Activated naive CD4-positive, alpha-beta T cell treated with anti-CD3 and anti-CD28 coated beads for 36 hours (primary cell): ENCODE measurements at regions not wholly inside any gene's neighbourhood (a gene's known extent, or its start where the extent isn't known, plus 50 kb on each side); places are given as distances from the start of the nearest gene placed in this dataset.

Experiments
- CTCF ChIA-PET: fragments of 350-600 bp; sonication (Branson Sonifier 250); formaldehyde crosslinking; loops from one replicate; lab custom pipeline; 2021; ENCODE audit warnings: antibody characterized with exemption; lab: Charles Lee
- DNase-seq: peaks from one replicate; pipeline ENCODE4 v3.0.0-alpha.2; 2020
- H3K27ac Mint-ChIP-seq: one replicate; pipeline ENCODE4 v1.8.0; 2021; ENCODE audit warnings: mild to moderate bottlenecking, mixed read lengths
- H3K27me3 Mint-ChIP-seq: one replicate; pipeline ENCODE4 v1.8.0; 2021; ENCODE audit warnings: low read depth, mixed read lengths
- H3K36me3 Mint-ChIP-seq: one replicate; pipeline ENCODE4 v1.8.0; 2021; ENCODE audit warnings: low read depth, mixed read lengths
- H3K4me1 Mint-ChIP-seq: one replicate; pipeline ENCODE4 v1.8.0; 2021; ENCODE audit warnings: low read depth, mixed read lengths
- H3K4me3 Mint-ChIP-seq: one replicate; pipeline ENCODE4 v1.8.0; 2021; ENCODE audit warnings: mild to moderate bottlenecking, moderate library complexity, mixed read lengths
- H3K9me3 Mint-ChIP-seq: one replicate; pipeline ENCODE4 v1.8.0; 2021; ENCODE audit warnings: mixed read lengths
- intact Hi-C: fragments of 100-400 bp; cut with micrococcal nuclease; formaldehyde crosslinking; loops from one replicate; pipeline ENCODE4 v1.15.1; 2023

DNA sequence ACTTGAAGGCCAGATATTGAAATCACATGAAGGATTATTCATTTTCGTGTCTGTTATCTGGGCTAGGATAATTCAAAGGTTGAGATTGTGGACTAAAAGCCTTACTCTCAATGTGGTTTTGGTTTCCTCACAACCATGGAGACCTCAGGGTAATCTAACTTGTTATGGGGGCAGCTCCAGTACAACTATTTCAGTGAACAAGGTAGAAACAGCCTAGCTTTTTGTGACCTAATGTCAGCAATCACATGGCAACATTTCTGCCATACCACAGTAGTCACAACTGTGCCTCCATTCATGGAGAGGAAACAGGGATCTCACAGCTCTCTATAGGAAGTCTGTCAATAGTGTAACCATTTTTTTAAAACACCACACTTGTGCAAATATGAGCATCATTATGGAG is 62.4 kb upstream of the RARB start:
- CTCF ChIA-PET, result no interaction called here
- Mint-ChIP-seq H3K36me3 (no peaks in the 10 kb centered on the region), H3K27ac (no peak overlapping the region), H3K27me3 (no peaks in the 10 kb centered on the region), H3K4me1 (no peaks in the 10 kb centered on the region), H3K9me3 (no peaks in the 10 kb centered on the region), H3K4me3 (no peak overlapping the region)
- no peak for DNase-seq
- intact Hi-C loops, result no loop called here

DNA sequence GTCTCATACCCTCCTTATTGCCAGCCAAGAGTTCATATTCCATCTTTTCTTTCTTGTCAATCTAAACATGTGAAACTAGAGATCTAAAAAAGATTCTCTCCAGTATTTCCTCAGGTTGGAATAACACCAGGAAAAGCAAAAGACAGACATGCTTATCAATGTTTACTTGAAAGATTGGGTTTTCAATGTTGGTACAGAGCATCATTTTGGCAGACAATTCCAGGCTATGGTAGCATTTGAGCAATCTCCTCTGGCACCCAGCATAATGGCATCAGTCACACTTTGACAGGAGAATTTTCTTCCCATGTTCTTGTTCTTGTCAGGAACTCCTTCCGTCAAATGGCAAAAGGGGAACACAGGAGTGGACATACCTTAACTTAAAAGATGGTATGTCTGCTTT is 61.0 kb upstream of the RARB start:
- Mint-ChIP-seq H3K9me3 (no peaks in the 10 kb centered on the region), H3K4me1 (no peaks in the 10 kb centered on the region), H3K4me3 (no peak overlapping the region), H3K36me3 (no peaks in the 10 kb centered on the region), H3K27ac (no peak overlapping the region), H3K27me3 (no peaks in the 10 kb centered on the region)
- intact Hi-C loops, result no loop called here
- DNase-seq, result no peak
- CTCF ChIA-PET, result interaction anchor here (0.6 kb wide), 1 partner anchor 692 kb away, joined by 3 read pairs; no protein-coding TSS in a partner anchor

DNA sequence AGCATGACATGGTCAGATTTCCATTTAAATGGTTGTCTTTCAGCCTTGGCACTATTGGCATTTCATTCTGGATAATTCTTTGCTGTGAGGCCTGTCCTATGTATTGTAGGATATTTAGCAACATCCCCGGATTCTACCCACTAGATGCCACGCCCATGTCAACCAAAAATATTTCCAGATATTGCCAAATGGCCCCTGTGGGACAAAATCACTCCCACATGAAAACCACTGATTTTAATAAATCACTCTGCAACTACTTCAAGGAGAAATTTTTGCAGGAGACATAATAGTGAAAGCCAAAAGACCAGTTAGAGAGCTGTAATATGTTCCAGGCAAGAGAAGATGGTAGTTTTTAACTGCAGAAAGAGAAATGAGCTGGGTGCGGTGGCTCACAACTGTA is 55.9 kb upstream of the RARB start:
- CTCF ChIA-PET, result no interaction called here
- no peak for DNase-seq
- no peaks in the 10 kb centered on the region for H3K27me3 Mint-ChIP-seq
- H3K27ac Mint-ChIP-seq, result no peak overlapping the region
- no peaks in the 10 kb centered on the region for H3K4me1 Mint-ChIP-seq
- intact Hi-C loops, result no loop called here
- H3K9me3 Mint-ChIP-seq, result no peaks in the 10 kb centered on the region
- no peak overlapping the region for H3K4me3 Mint-ChIP-seq
- no peaks in the 10 kb centered on the region for H3K36me3 Mint-ChIP-seq

DNA sequence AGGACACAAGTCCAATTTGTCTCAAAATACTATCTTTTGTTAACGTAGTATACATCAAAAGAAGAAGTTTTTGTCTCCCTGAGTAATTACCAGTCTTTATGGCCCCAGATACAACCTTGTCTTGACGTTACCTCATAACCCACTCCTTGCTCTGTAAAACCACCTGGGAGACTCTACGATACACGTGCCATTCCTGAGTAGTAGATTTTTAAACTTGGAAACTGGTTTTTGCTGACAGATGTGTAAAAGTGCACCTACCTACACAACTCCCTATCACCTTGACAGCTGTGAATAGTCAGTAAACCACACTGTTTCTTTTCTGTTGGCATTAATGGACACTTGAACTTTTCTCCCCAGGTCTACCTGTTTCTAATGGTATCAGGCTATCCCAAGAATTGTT is 51.7 kb upstream of the RARB start:
- no peak for DNase-seq
- CTCF ChIA-PET, result no interaction called here
- Mint-ChIP-seq H3K4me3 (no peak overlapping the region), H3K27ac (no peak overlapping the region), H3K9me3 (no peaks in the 10 kb centered on the region), H3K4me1 (no peaks in the 10 kb centered on the region), H3K36me3 (no peaks in the 10 kb centered on the region), H3K27me3 (no peaks in the 10 kb centered on the region)
- intact Hi-C loops, result no loop called here

DNA sequence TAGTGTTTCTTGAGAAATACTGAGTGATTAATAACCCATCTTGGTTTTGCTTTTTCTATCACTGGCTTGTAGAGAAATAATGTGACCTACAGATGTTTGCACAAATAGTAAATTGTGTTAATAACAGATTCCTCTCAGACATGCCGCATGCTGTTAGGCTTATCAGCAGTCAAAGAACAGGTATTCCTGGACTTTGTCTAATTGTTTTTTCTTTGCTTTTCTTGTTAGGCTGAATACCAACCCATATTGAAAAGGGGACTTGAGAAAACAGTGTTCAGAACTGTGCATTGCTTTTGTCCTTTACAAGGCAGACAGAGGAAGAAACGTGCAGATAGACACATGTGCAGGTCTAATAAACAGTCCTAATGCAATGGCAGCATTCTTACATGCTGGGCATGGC is 51.0 kb upstream of the RARB start:
- H3K4me3 Mint-ChIP-seq, result no peak overlapping the region
- H3K27ac Mint-ChIP-seq, result no peak overlapping the region
- no peaks in the 10 kb centered on the region for H3K36me3 Mint-ChIP-seq
- intact Hi-C loops, result no loop called here
- H3K4me1 Mint-ChIP-seq, result no peaks in the 10 kb centered on the region
- H3K9me3 Mint-ChIP-seq, result no peaks in the 10 kb centered on the region
- CTCF ChIA-PET, result no interaction called here
- no peaks in the 10 kb centered on the region for H3K27me3 Mint-ChIP-seq
- no peak for DNase-seq
